ENCODE measurements at regions not wholly inside any gene's neighbourhood (a gene's known extent, or its start where the extent isn't known, plus 50 kb on each side); places are given as distances from the start of the nearest gene placed in this dataset.

DNA sequence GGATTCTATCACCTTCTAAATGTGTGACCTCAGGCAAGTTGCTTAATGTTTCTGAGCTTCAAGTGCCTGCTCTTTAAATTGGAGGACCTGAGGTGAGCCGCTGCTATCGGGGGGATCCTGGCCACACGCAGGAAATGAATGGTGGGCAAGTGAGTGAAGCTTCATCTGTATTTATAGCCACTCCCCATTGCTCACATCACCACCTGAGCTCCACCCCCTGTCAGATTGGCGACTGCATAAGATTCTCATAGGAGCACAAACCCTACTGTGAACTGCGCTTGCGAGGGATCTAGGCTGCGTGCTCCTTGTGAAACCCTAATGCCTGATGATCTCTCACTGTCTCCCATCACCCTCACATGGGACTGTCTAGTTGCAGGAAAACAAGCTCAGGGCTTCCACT lies 158.6 kb upstream of the CCND2 start (continued):
- TF ChIP-seq YY1 (IDR thresholded peaks at IDR 0.05; ENCODE audit: extremely low read depth, insufficient replicate concordance, low read depth, low read length) (no peak), SIN3A (IDR thresholded peaks at IDR 0.05; ENCODE audit: low read depth) (no peak), CTCF (IDR thresholded peaks at IDR 0.05 in 2 of 3, conservative IDR thresholded peaks at IDR 0.05 in 1 of 3; ENCODE audit: borderline replicate concordance in 1 of 3, insufficient read depth in 1 of 3, low read depth in 2 of 3, low read length in 2 of 3) (no peak), ZBTB33 (IDR thresholded peaks at IDR 0.05; ENCODE audit: extremely low read depth, insufficient replicate concordance, low read length) (no peak), FOSL1 (IDR thresholded peaks at IDR 0.05; ENCODE audit: low read depth) (no peak)

DNA sequence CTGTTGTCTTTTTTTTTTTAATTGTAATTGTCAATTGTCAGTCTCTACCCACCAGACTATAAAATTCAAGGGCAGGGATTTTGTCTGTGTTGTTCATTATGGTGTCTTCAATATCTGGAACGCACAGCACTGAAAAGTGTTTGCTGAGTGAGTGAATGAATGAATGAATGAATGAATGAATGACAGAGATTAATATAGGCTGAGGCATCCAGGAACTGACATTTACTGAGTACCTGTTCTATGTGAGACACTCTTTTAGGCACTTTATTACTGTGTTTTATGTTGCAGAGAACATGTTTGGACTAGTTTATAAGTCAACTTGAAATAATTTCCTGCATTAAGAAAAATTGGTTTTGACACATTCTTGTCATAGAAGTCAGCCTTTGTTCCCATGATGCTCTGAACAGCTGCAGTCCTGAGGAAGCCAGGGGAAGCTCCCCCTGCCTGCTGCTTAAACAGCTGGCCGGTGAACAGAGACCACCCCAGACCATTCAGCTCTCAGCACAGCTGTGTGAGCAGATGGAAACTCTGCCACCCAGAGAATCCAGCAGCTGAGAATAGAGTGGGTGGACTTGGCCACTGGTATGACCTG lies 160.7 kb upstream of the CCND2 start:
- Histone ChIP-seq H3K9ac (ENCODE audit: low read length) (no peak overlapping the region), H3K4me3 (replicated peaks in 1 of 2; ENCODE audit: low read depth in 1 of 2, low read length in 2 of 2) (no peak overlapping the region), H3K9me3 (ENCODE audit: control insufficient read depth in 1 of 2, insufficient read depth in 1 of 2, low read depth in 1 of 2, low read length in 2 of 2) (no peaks in the 10 kb centered on the region), H3K27ac (ENCODE audit: low read depth, low read length) (no peak overlapping the region), H2AFZ (ENCODE audit: low read depth, low read length, poor library complexity, severe bottlenecking) (no peak overlapping the region), H4K20me1 (ENCODE audit: insufficient read depth) (no peaks in the 10 kb centered on the region), H3K4me1 (ENCODE audit: control insufficient read depth in 1 of 2, insufficient read depth in 2 of 2, low read length in 2 of 2) (no peaks in the 10 kb centered on the region), H3K36me3 (ENCODE audit: control insufficient read depth in 1 of 2, insufficient read depth in 2 of 2, low read length in 2 of 2) (no peaks in the 10 kb centered on the region), H3K79me2 (ENCODE audit: insufficient read depth, low read length) (no peaks in the 10 kb centered on the region), H3K4me2 (ENCODE audit: low read length) (no peak overlapping the region), H3K9me2 (ENCODE audit: insufficient read depth) (no peaks in the 10 kb centered on the region), H3K27me3 (ENCODE audit: insufficient read depth, low read length) (peaks cover 37% of the 10 kb centered on the region)
- TF ChIP-seq SP1 (IDR thresholded peaks at IDR 0.05; ENCODE audit: low read depth): no peak
- no peak for TF ChIP-seq ELF1 (IDR thresholded peaks at IDR 0.05; ENCODE audit: borderline replicate concordance, low read depth)
- TF ChIP-seq EZH2 (IDR thresholded peaks at IDR 0.05): no peak
- CTCF ChIA-PET: no interaction called here
- intact Hi-C loops (cut with micrococcal nuclease): no loop called here
- DNase-seq (ENCODE audit: low read depth, low spot score): no peak
- ATAC-seq: no peak
- no TSS peak for BruUV-seq (replicated peaks)
- POLR2A ChIA-PET: no interaction called here
- RAD21 ChIA-PET (ENCODE audit: low non-redundant PET in 1 of 2, low total read pairs in 2 of 2, uncharacterized antibody in 2 of 2, unreplicated experiment in 2 of 2): no interaction called here

All from HCT116 (cell line).